Embryonic facial prominence (tissue), 1 donor: ENCODE measurements at regions not wholly inside any gene's neighbourhood (a gene's known extent, or its start where the extent isn't known, plus 50 kb on each side); places are given as distances from the start of the nearest gene placed in this dataset.
"Not testable (repeated sequence)": the region's sequence is repeated elsewhere in the genome, so short reads cannot be mapped to it uniquely, and the experiment has no call there.

Source experiments
- DNase-seq: peaks from one replicate; pipeline ENCODE4 v3.0.0-alpha.2; 2016; ENCODE audit errors: extremely low spot score

GRCh38 chr3:56926243-56926946 lies 124.6 kb upstream of the ARHGEF3 start:
- no peak for DNase-seq

- DNase-seq: not testable (repeated sequence)
Measured at GRCh38 chr3:56924700-56925099, 123.0 kb upstream of the ARHGEF3 start.

DNA sequence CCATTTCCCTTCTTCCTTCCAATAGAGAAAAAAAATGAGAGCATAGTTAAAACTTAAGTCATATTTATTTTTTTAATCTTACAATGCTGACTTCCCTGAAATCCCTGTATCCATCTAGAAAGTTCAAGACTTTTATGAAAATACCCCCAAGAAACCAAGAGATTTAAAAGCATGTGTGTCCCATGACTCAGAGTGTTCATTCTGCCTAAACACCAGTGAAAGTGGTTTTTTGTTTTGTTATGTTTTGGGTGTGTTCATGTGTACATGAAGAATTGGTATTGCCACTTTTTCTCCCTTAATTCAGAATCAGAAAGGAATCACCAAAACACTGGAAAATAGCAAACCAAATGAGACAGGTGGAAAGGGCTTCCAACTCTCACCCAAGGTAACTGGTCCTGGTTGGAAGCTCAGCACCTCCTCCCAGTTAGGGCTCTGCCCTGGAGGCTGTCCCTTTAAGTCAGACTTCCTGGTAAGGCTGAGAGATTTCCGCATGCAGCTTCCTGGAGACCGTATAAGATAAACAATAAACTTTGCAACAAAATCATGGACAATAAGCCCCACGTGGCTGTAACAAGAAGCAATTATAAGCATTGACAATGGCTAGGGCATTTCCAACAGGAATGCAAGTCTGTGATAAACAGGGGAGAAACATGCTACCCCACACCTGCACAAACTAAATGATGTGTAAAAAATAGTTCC lies 121.9 kb upstream of the ARHGEF3 start:
- no peak for DNase-seq

DNA sequence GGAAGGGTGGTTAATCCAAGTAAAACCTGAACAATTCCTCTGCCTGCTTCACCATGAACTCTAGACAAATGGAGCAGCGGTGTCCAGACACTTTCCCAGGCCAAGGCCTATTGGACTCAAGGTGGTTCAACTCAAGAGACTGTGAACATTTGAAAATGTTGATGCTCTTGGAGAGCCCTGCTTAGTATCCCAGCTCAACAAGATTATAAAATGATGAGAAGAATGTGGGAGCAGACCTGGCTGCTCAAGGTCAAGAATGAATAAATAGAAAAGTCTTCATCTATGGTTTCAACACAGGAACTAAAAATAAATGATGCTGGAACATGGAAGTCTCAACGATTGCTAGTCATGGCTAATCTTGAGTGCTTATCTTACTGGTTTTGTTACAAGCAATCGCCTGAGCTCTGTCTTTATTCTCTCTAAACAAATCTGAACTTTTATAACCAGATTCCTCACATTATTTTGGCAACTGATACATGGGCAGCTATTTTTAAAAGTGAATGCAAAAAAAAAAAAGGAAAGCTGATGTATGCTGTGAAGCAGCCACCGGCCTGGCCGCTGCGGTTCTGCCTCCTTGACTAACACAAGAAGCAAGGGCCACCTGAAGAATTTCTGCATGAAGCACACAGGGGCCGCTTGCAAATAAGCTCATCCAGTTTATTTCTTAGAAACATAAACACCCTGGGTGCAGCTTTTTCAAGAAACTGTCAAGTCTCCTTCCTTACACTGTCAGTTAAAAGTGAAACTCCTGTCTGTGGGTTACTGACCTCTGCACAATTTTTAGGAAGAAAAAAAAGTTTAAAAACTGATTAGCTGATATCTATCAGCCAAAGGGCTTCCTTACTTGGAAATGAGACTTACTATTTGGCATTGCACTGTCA lies 120.1 kb upstream of the ARHGEF3 start:
- no peak for DNase-seq

DNA sequence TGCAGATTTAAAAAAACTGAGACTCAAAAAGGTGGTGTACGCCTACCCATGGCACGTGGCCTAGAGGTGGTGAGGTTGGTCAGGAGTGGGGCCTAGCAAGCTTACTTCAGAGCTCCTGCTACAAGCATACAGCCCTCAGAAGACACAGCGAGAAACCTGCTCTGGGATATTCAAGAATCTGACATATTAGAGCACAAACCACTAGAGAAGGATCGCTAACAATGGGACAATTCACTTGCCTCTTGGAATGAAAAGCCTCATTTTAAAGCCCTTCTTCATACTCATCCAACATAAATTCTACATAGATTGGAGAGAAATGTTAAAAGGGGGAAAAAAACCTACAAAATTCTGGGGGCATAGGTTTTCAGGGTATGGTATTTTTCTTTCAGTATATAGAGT lies 118.0 kb upstream of the ARHGEF3 start:
- DNase-seq: no peak

DNA sequence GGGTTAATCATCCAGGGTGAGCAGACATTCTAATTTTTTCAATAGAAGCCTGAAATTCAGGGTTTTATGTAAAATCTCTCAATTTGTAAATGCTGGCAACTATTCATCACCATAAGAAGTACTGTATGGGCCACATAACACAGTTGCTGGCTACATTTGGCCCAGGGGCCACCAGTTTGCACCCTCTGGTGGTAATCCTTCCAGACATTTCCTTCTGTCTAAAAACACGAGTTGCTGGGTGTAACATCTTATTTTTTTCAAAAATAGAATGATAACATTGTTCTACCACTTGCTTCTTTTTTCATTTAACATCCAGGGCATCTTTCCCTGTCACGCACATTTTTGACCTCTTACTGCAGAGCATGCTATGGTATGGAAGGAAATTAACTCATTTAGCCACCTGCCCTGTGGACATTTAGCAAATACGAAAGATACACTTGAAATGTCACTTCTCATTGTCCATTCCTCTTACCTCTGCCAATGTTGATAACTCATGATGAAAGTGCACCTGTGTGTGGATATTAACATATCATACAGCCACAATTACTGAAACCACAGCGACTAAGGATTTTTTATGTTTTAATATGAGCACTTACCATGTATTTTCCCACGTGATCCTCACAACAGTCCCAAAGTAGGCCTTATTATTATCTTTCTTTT lies 117.5 kb upstream of the ARHGEF3 start:
- DNase-seq: no peak

GRCh38 chr3:56918111-56918568 lies 116.4 kb upstream of the ARHGEF3 start:
- no peak for DNase-seq

GRCh38 chr3:56917361-56918110 lies 115.8 kb upstream of the ARHGEF3 start:
- no peak for DNase-seq

- no peak for DNase-seq
Measured at GRCh38 chr3:56916716-56917360, 115.1 kb upstream of the ARHGEF3 start.

DNA sequence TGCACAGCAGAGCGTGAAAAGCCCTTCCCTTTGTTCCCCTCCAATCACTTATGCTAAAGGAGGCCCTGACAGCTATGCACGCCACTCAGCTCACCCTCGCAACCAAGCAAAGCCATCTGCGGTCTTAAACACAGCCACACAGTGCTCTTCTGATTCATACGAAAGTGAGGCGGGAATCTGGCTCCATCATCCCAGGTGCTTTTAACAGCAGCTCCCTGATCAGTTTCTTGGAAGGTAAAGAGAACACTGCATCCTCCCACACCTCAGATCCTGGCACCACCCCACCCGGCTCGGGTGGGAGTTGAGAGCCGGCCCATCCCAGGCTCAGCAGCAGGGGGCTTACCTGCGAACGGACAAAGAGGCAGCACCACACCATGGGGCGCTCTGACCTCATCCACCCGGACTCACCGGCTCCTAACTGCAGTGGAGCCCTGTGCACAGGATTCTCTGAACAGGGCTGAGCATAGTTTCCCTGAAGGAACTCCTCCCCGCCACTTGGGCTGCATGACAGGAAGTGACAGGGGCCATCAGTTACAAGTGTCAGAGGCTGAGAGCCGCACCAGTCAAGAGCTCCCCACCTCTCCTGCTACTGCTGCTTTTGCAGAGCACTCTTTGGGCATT lies 114.3 kb upstream of the ARHGEF3 start:
- DNase-seq: no peak

DNA sequence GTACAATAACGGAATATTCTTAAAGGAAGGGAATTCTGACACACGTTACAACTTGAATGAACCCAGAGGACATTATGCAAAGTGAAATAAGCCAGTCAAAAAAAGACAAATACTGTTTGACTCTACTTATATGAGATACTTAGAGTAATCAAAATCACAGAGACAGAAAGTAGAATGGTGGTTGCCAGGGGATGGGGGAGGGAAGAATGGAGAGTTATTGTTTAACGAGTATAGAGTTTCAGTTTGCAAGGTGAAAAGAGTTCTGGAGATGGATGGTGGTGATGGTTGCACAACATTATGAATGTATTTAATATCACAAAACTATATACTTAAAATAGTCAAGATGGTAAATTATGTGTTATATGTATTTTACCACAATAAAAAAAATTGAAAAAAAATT lies 112.9 kb upstream of the ARHGEF3 start:
- DNase-seq: no peak

DNA sequence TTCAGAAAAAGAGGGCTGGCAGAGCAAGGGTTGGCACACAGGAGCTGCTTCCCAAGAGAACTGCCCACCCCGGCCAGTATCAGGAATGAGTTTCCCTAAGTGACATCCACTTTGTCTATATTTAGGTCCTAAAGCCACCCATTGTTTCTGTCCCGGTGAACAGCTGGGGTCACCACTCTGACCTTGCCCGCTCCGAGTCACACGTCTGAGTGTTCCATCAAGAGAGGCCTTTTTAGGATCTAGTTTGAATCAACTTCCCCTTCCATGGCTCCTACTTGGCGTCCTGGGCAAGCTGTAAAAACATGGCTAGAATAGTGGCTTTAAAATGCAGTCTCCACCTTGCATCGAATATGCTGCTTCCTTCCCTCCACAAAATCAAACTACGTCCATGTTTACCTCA lies 109.6 kb upstream of the ARHGEF3 start:
- DNase-seq: no peak

GRCh38 chr3:56909349-56909748 lies 107.6 kb upstream of the ARHGEF3 start:
- no peak for DNase-seq

- no peak for DNase-seq
Measured at GRCh38 chr3:56908004-56908403, 106.3 kb upstream of the ARHGEF3 start.

DNA sequence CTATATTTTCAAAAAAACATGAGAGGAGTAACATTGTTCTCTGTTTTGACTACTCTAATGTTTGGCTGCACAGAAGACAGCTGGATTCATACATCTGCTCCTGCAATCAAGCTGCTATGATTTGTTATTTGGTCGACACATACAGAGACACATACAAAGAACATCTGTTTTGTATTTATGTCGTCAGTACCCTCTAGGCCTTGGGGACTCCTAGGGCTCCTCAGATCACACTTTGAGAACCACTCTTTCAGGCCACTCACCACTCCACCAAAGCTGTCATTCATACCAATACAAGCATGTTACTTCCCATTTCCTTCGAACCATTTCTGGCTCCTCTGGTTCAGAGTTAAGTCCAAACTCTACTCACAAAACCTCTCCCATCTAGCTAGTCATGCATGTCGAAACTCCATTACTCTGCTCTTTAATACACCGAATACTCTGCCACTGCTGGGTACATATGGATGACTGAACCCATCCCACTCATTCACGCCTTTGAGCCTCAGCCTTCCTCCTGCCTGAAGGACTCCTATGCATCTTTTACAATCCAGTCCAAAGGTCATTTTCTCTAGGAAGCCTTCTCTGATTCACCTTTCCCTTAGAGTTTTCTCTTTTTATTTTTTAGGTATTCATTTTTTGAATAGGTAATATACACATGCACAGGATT lies 102.9 kb upstream of the ARHGEF3 start:
- DNase-seq: no peak

DNA sequence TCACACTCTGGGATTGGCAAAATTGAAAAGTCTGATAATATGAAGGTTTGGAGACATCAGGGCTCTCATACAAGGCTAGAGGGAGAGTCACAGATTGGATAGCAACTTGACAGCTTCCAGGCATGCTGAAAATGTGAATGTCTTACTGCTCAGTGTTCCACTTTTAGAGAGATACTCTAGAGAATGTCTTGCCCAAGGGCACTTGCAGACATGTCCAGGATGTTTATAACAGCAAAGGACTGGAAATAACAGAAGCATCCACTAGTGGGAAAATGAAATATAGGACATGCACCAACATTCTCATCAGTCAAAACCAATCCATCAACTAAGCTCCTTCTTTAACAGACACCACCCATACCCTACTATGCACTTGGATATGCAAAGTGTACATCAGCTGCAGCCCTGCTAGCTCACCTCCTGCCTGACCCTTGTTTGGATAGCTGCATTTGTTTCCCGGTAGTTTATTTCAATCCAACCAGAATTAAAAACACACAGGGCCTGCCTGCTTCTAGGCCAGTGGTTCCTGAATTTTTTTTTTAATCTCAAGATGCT lies 101.6 kb upstream of the ARHGEF3 start:
- no peak for DNase-seq

DNA sequence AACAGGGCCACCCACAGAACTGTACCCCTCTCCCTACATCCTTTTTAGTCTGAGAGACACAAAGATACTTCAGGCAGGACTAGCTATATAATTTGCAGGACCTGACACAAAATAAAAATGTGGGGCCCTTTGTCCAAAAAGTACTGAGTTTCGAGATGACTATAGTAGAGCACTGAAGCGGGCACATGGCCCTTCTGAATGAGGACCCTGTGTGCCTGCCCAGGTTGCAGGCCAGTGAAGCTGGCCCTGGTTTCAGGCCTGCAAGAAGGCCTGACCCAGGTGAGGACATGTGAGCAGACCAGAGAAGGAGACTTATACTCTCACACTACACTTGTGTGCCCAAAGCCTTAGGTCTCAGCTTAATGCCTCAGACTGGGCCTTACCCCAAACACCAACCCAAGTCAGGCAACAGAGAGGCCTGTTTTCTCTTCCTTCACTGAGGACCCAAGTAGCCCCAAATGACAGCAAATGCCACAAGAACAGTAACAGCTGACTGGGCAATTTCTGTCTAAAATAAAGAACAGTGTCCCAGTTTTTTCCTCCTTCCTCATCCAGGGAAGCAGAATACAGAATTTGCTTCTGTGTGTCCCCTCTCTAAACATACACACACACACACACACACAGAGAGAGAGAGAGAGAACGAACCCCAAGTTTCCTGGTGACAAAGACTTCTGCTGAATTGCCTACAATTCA lies 100.9 kb upstream of the ARHGEF3 start:
- DNase-seq: no peak

DNA sequence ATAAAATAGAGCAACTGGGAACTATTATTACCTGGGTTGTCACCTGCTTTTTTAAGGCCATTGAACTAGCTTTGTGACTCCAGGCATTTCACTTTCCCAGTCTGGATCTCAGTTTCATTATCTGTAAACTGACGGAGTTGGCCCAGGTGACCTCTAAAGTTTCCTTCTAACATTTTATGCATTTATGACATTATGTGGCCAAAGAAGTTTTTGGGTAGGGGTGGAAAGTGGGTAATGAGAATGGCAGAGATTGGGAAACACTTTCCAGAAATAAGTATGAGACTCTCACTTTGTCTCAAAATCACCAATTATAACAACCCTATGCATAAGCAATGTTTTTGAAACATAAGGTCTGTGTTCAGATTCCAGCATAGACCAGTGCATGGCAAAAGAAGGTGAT lies 99.1 kb upstream of the ARHGEF3 start:
- DNase-seq: no peak

DNA sequence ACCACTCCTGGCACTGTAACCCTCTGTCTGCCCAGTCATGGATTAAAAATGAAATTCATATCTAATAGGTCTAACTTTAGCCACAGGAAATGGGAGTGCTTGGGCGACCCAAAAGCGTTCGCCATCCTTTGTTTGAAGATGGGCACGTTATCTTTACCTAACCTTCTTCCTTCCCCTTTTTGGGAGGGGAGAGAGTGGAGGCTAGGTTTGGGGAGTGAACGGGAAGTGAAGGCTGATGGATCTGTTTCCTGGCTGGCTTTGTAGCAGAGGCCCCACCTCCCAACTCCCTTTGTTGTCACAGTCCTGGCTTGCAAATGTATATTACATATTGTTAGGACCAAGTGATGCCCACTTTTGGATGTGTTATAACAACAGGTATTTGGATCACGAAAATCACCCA lies 98.1 kb upstream of the ARHGEF3 start:
- no peak for DNase-seq
